IMR-90 (cell line): ENCODE measurements at regions not wholly inside any gene's neighbourhood (a gene's known extent, or its start where the extent isn't known, plus 50 kb on each side); places are given as distances from the start of the nearest gene placed in this dataset.

Experiments used
- ATAC-seq: fragments of 200-7000 bp; cut with Tn5 transposase; 2 replicates; pipeline ENCODE4 v1.9.1; 2020; ENCODE audit warnings: low read depth, mild to moderate bottlenecking, moderate library complexity
- BruUV-seq: library from RNA; stranded (reverse); fragments of 400-500 nt; replicated peaks from 2 replicates; lab custom pipeline; 2021; lab: Mats Ljungman, UMichigan
- CTCF ChIA-PET: fragments of 300-600 bp; formaldehyde crosslinking; extraction: SDS; loops from one replicate; lab custom pipeline; 2021; ENCODE audit warnings: antibody characterized with exemption; lab: Yijun Ruan, JAX
- POLR2A ChIA-PET: fragments of 300-600 bp; sonication (Branson Sonifier 250); formaldehyde crosslinking; loops from one replicate; lab custom pipeline; 2022; ENCODE audit warnings: antibody characterized with exemption; ENCODE audit not compliant: unreplicated experiment; lab: Charles Lee
- DNase-seq: peaks from one replicate; pipeline ENCODE4 v3.0.0; 2013
- H2AFZ ChIP-seq: replicated peaks from 2 replicates; pipeline ENCODE3; 2013; ENCODE audit warnings: low read length, mild to moderate bottlenecking; ENCODE audit not compliant: poor library complexity
- H2AK5ac ChIP-seq: 2 replicates; pipeline ENCODE4 v1.6.1; 2013; ENCODE audit warnings: low read depth, low read length, inconsistent platforms
- H2AK9ac ChIP-seq: replicated peaks from 2 replicates; pipeline ENCODE3; 2013; ENCODE audit warnings: mild to moderate bottlenecking, low read depth, low read length, moderate library complexity; ENCODE audit not compliant: poor library complexity
- H2BK120ac ChIP-seq: 2 replicates; pipeline ENCODE4 v1.6.1; 2013; ENCODE audit warnings: low read depth, low read length, inconsistent platforms
- H2BK15ac ChIP-seq: 3 replicates; pipeline ENCODE4 v1.6.1; 2013; ENCODE audit warnings: low read depth, low read length, inconsistent platforms
- H2BK20ac ChIP-seq: 2 replicates; pipeline ENCODE4 v1.6.1; 2013; ENCODE audit warnings: low read depth, mild to moderate bottlenecking, inconsistent platforms, low read length, moderate library complexity
- H2BK5ac ChIP-seq: 2 replicates; pipeline ENCODE4 v1.6.1; 2013; ENCODE audit warnings: mild to moderate bottlenecking, low read depth, low read length, inconsistent platforms; ENCODE audit not compliant: poor library complexity, severe bottlenecking
- H3K14ac ChIP-seq: replicated peaks from 2 replicates; pipeline ENCODE4 v1.6.1; 2013; ENCODE audit warnings: low read depth, low read length, inconsistent platforms
- H3K18ac ChIP-seq: 2 replicates; pipeline ENCODE4 v1.6.1; 2013; ENCODE audit warnings: low read depth, low read length, control low read depth
- H3K23ac ChIP-seq: 2 replicates; pipeline ENCODE4 v1.6.1; 2013; ENCODE audit warnings: low read depth, low read length, inconsistent platforms
- H3K27ac ChIP-seq: 2 replicates; pipeline ENCODE4 v1.5.1; 2013; ENCODE audit warnings: mild to moderate bottlenecking, control low read depth, low read length; ENCODE audit not compliant: insufficient read depth
- H3K27me3 ChIP-seq: 2 replicates; pipeline ENCODE4 v1.6.1; 2013; ENCODE audit warnings: low read length; ENCODE audit not compliant: control insufficient read depth, insufficient read depth
- H3K36me3 ChIP-seq: 2 replicates; pipeline ENCODE4 v1.6.1; 2013; ENCODE audit warnings: low read length, mixed read lengths; ENCODE audit not compliant: control insufficient read depth, insufficient read depth
- H3K4ac ChIP-seq: 2 replicates; pipeline ENCODE4 v1.6.1; 2013; ENCODE audit warnings: low read depth, low read length, inconsistent platforms
- H3K4me1 ChIP-seq: 2 replicates; pipeline ENCODE4 v1.6.1; 2013; ENCODE audit warnings: low read length, mixed read lengths; ENCODE audit not compliant: control insufficient read depth, insufficient read depth
- H3K4me2 ChIP-seq: 2 replicates; pipeline ENCODE4 v1.6.1; 2013; ENCODE audit warnings: low read depth, mild to moderate bottlenecking, control low read depth, low read length, moderate library complexity
- H3K4me3 ChIP-seq: 2 replicates; pipeline ENCODE4 v1.5.1; 2013; ENCODE audit warnings: low read depth, mild to moderate bottlenecking, control low read depth, low read length, moderate library complexity; ENCODE audit not compliant: insufficient read depth
- H3K56ac ChIP-seq: 2 replicates; pipeline ENCODE4 v1.6.1; 2013; ENCODE audit warnings: low read length, inconsistent platforms; ENCODE audit not compliant: insufficient read depth; ENCODE audit errors: extremely low read depth
- H3K79me1 ChIP-seq, 2 experiments: 2 replicates each; pipeline ENCODE4 v1.6.1; 2013; ENCODE audit warnings: low read length in 2 of 2, inconsistent platforms in 1 of 2, low read depth in 1 of 2
- H3K9ac ChIP-seq: 2 replicates; pipeline ENCODE4 v1.6.1; 2013; ENCODE audit warnings: low read depth, low read length, control low read depth
- H3K9me1 ChIP-seq: 2 replicates; pipeline ENCODE4 v1.6.1; 2013; ENCODE audit warnings: low read length, inconsistent platforms; ENCODE audit not compliant: insufficient read depth
- H3K9me3 ChIP-seq: 2 replicates; pipeline ENCODE4 v1.6.1; 2013; ENCODE audit warnings: low read length; ENCODE audit not compliant: control insufficient read depth, insufficient read depth
- H4K20me1 ChIP-seq: 2 replicates; pipeline ENCODE4 v1.6.1; 2013; ENCODE audit warnings: low read length, inconsistent platforms; ENCODE audit not compliant: insufficient read depth
- H4K5ac ChIP-seq: 2 replicates; pipeline ENCODE4 v1.6.1; 2013; ENCODE audit warnings: mild to moderate bottlenecking, low read depth, low read length, control low read depth
- H4K8ac ChIP-seq, 2 experiments: 2 replicates each; pipeline ENCODE4 v1.6.1; 2013; ENCODE audit warnings: low read depth in 2 of 2, low read length in 2 of 2, control low read depth in 1 of 2, inconsistent platforms in 1 of 2
- H4K91ac ChIP-seq: 2 replicates; pipeline ENCODE4 v1.6.1; 2013; ENCODE audit warnings: low read depth, low read length, inconsistent platforms; ENCODE audit not compliant: insufficient read depth
- CEBPB ChIP-seq: IDR thresholded peaks from 2 replicates; pipeline ENCODE4 v1.6.1; 2012; ENCODE audit warnings: low read depth, low read length, improper control_type of control experiment
- FOS ChIP-seq: fragments of 150-350 bp; IDR thresholded peaks from 2 replicates; pipeline ENCODE4 v1.6.1; 2016; ENCODE audit warnings: low read depth, low read length
- MXI1 ChIP-seq: IDR thresholded peaks from 2 replicates; pipeline ENCODE4 v1.6.1; 2012; ENCODE audit warnings: low read depth, mild to moderate bottlenecking, low read length, moderate library complexity, borderline replicate concordance
- POLR2A ChIP-seq: IDR thresholded peaks from 2 replicates; pipeline ENCODE4 v1.6.1; 2012; ENCODE audit warnings: mild to moderate bottlenecking, low read depth, low read length
- RAD21 ChIP-seq: IDR thresholded peaks from 2 replicates; pipeline ENCODE4 v1.6.1; 2012; ENCODE audit warnings: low read length, improper control_type of control experiment
- RCOR1 ChIP-seq: IDR thresholded peaks from 2 replicates; pipeline ENCODE4 v1.6.1; 2012; ENCODE audit warnings: mild to moderate bottlenecking, low read length, improper control_type of control experiment; ENCODE audit not compliant: insufficient replicate concordance
- SMC3 ChIP-seq: fragments of 150-350 bp; IDR thresholded peaks from 2 replicates; pipeline ENCODE4 v1.6.1; 2016; ENCODE audit warnings: low read depth, mild to moderate bottlenecking, antibody characterized with exemption, low read length, moderate library complexity
- dilution Hi-C: fragments of 300-500 bp; cut with HindIII; formaldehyde crosslinking; loops from one replicate; pipeline ENCODE4 v1.14.3; 2018; ENCODE audit warnings: low sequenced_read_pairs; ENCODE audit not compliant: unreplicated experiment
- in situ Hi-C: fragments of 300-500 bp; cut with MboI; formaldehyde crosslinking; loops from 3 replicates; pipeline ENCODE4 v1.14.3; 2019; ENCODE audit warnings: low sequenced_read_pairs, inconsistent platforms, mixed read lengths
- intact Hi-C: fragments of 100-400 bp; cut with micrococcal nuclease; formaldehyde crosslinking; loops from 2 replicates; pipeline ENCODE4 v1.10.0; 2022
- TF ChIP-seq, protein P1 (sequence below): fragments of 150-350 bp; IDR thresholded peaks from 2 replicates; pipeline ENCODE4 v1.6.1; 2016; ENCODE audit warnings: low read depth, mild to moderate bottlenecking, low read length, moderate library complexity, borderline replicate concordance

DNA sequence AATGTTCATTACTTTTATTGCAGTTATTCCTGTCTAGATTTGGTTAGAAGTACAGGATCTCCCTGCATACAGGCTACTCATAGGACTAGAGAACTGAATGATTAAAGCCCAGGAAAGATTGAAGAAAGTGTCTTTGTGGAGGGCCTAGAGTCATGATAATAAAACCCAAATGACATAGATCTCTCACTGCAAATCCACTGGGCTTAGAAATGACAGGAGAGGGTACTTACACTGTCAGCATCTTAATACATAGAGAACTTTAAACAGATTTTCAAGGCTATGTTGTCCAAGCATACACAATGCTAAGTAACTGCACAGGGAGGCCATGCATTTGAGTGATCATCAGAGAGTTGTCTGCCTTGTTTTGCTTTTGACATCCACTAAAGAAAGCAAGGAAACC is 383.8 kb upstream of the MAP3K7 start:
- Histone ChIP-seq H3K9me3 (no peaks in the 10 kb centered on the region), H3K79me1 (no peaks in the 10 kb centered on the region), H3K4me1 (no peaks in the 10 kb centered on the region), H3K27ac (no peak overlapping the region), H4K20me1 (no peaks in the 10 kb centered on the region), H4K91ac (no peak overlapping the region), H2BK20ac (no peak overlapping the region), H3K27me3 (no peaks in the 10 kb centered on the region), H3K56ac (no peak overlapping the region), H3K23ac (no peak overlapping the region), H3K4me2 (no peak overlapping the region), H2AK5ac (no peak overlapping the region), H3K36me3 (no peaks in the 10 kb centered on the region), H2AK9ac (no peak overlapping the region), H3K4me3 (no peak overlapping the region), H3K9ac (no peak overlapping the region), H4K5ac (no peak overlapping the region), H3K14ac (no peak overlapping the region), H2AFZ (no peak overlapping the region), H3K18ac (no peak overlapping the region), H3K9me1 (no peaks in the 10 kb centered on the region), H3K4ac (no peak overlapping the region), H2BK120ac (no peak overlapping the region), H4K8ac (no peak overlapping the region), H2BK5ac (no peak overlapping the region), H2BK15ac (no peak overlapping the region)
- in situ Hi-C loops (no loop called here), dilution Hi-C loops (no loop called here), intact Hi-C loops (no loop called here)
- BruUV-seq = no TSS peak
- POLR2A ChIA-PET = no interaction called here
- no peak for TF ChIP-seq RAD21
- TF ChIP-seq CEBPB = no peak
- TF ChIP-seq SMC3 = no peak
- TF ChIP-seq FOS = no peak
- TF ChIP-seq, protein P1, sequence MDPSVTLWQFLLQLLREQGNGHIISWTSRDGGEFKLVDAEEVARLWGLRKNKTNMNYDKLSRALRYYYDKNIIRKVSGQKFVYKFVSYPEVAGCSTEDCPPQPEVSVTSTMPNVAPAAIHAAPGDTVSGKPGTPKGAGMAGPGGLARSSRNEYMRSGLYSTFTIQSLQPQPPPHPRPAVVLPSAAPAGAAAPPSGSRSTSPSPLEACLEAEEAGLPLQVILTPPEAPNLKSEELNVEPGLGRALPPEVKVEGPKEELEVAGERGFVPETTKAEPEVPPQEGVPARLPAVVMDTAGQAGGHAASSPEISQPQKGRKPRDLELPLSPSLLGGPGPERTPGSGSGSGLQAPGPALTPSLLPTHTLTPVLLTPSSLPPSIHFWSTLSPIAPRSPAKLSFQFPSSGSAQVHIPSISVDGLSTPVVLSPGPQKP = no peak
- no peak for TF ChIP-seq MXI1
- TF ChIP-seq POLR2A = no peak
- no peak for TF ChIP-seq RCOR1
- DNase-seq (no peak), ATAC-seq (no peak)
- CTCF ChIA-PET = no interaction called here
